ENCODE measurements at regions not wholly inside any gene's neighbourhood (a gene's known extent, or its start where the extent isn't known, plus 50 kb on each side); places are given as distances from the start of the nearest gene placed in this dataset.

DNA sequence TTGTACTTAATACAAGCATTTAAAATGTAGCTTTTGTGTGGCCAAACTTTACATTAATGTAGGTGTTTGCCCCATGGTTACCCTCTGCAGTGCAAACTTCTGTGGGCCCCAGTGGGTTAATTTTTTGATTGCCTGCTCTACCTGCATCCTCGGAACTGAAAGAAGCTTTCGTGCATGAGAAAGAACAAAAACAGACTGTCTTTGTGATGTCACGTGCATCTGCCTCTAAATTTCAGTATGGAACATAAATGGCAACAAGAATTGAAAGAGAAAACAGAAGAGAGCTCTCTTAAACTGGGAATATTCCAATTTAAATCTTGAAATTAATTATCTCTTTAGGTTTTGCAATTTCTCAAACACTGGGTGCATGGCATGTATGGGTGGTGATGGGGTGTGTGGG is 182.4 kb upstream of the LCORL start:
- no peak for DNase-seq (ENCODE audit: extremely low read depth, low read depth)
- TF ChIP-seq, protein P1, sequence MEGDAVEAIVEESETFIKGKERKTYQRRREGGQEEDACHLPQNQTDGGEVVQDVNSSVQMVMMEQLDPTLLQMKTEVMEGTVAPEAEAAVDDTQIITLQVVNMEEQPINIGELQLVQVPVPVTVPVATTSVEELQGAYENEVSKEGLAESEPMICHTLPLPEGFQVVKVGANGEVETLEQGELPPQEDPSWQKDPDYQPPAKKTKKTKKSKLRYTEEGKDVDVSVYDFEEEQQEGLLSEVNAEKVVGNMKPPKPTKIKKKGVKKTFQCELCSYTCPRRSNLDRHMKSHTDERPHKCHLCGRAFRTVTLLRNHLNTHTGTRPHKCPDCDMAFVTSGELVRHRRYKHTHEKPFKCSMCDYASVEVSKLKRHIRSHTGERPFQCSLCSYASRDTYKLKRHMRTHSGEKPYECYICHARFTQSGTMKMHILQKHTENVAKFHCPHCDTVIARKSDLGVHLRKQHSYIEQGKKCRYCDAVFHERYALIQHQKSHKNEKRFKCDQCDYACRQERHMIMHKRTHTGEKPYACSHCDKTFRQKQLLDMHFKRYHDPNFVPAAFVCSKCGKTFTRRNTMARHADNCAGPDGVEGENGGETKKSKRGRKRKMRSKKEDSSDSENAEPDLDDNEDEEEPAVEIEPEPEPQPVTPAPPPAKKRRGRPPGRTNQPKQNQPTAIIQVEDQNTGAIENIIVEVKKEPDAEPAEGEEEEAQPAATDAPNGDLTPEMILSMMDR (IDR thresholded peaks at IDR 0.05; ENCODE audit: low read depth, low read length) = no peak

DNA sequence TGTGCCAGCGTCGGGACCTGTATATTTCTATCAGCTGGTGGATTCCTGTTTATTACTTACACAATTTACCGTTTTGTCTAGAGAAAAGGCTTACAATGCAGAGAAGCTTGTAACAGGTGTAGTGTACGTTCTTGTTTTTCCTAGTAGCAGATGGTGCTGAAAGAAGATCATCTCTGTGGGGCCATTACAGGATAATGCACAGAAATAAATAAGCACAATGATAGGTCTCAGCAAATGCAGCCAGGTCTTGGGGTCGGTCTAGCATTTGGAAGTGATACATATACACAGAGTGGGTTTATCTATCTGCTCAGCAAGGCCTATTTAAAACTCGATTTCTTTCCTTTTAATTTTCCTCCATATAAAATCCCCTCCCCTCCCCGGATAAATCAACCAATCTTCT is 180.9 kb upstream of the LCORL start:
- TF ChIP-seq, protein P1 (IDR thresholded peaks at IDR 0.05; ENCODE audit: low read depth, low read length) = no peak
- DNase-seq (ENCODE audit: extremely low read depth, low read depth) = no peak

DNA sequence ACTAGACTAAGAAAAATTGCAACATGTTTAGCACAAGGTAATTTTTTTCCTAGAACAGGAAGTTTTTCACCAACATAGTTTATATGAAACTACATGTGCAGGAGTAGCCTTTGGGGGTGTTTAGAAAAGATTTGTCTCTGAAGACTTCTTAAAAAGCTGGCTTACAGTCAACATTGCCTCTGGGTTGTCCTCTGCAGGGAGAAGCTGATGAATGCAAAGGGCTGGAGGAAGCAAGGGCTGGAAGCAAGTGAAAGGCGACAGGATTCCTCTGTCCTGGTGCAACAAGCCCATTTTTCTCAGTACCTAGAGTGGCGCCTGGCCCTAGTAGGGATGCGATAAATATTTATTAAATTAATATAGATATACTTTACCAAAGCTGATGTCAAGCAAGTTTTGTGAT is 180.3 kb upstream of the LCORL start:
- TF ChIP-seq, protein P1 (IDR thresholded peaks at IDR 0.05; ENCODE audit: low read depth, low read length) = no peak
- DNase-seq (ENCODE audit: extremely low read depth, low read depth) = no peak

DNA sequence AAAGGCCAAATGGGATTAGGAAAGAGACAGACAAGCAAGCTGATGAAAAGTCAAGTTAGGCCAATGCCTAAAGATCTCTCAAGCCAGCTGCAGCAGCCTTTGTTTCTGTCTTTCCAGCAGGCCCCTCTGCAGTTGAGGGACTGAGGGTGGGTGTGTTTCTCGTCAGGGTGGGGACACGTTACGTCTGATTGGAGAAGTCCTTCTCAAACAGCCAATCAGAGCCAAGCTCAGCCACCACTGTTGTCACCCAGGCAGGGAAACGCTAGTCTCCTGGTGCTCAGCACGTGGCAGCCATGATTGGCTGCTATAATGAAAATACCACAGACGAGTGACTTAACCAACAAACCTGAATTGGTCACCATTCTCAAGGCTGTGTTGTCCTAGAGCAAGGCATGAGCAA is 177.1 kb upstream of the LCORL start:
- DNase-seq (ENCODE audit: extremely low read depth, low read depth) = no peak
- TF ChIP-seq, protein P1 (IDR thresholded peaks at IDR 0.05; ENCODE audit: low read depth, low read length) = no peak

DNA sequence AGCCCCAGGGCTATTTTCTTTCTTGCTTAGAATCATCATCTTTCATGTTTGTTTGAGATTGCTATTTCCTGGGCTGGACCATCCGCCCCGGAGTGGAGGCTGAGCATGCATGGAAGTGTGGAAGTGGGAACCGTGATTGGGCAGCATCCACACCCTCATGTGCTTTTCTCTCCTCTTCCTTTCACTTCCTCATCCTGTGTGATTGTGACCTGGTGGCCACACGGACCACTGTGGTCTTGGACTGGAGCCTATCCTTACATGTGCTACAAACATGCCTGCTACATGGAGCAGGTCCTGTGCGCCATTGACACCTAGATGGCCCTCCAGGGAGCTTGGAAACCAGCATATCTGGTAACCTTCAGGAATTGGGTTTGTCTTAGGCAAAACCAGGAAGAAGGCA is 175.9 kb upstream of the LCORL start:
- DNase-seq (ENCODE audit: extremely low read depth, low read depth) = no peak
- TF ChIP-seq, protein P1 (IDR thresholded peaks at IDR 0.05; ENCODE audit: low read depth, low read length) = no peak

DNA sequence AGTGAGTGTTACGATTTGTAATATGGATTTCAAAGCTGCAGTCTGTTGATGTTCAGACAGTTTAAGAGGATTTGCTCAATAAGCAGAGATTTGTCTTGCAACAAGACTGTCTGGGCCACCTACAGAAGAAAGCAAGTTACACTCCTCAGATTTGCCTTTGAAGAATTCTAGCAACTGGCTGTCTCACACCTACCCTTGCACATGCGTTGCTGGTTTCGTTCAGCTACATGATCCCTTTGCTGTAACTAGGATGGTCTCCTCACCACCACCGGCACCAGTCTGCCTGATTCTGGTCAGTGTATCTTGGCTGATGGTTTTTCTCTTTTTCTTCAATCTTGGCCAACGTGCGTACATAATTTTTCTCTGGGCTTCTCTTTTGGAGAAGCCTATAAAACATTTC is 172.7 kb upstream of the LCORL start:
- TF ChIP-seq, protein P1 (IDR thresholded peaks at IDR 0.05; ENCODE audit: low read depth, low read length) = no peak
- DNase-seq (ENCODE audit: extremely low read depth, low read depth) = no peak

DNA sequence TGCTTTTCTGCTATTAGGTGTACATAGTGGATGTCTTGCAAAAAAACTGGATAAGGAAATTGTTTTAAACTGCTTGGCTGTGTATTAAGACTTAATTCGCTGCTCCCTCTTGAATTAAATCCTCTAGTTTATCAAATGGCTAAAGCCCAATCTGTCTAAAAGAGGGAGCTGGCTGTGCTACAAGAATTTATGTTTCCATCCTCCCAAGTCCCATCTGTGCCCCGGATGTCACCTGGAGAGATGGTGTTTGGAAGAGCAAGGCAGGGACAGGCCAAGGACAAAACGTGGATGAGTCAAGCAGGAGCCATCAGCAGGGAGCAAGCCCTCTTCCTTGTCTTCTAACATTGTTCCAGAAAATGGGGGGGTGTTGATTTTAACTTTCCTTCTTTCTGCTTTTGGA is 171.3 kb upstream of the LCORL start:
- no peak for DNase-seq (ENCODE audit: extremely low read depth, low read depth)

More for the DNA sequence above, 171.3 kb upstream of the LCORL start:
- TF ChIP-seq, protein P1 (IDR thresholded peaks at IDR 0.05; ENCODE audit: low read depth, low read length) = no peak

Measured in AG09319 (cell line).